DMS114 treated with DMSO at 0.1 percent for 48 hours (cell line): ENCODE measurements at regions not wholly inside any gene's neighbourhood (a gene's known extent, or its start where the extent isn't known, plus 50 kb on each side); places are given as distances from the start of the nearest gene placed in this dataset.

Experiments used
- DNase-seq: peaks from one replicate; lab custom pipeline; 2025; ENCODE audit not compliant: unreplicated experiment; lab: John Stamatoyannopoulos, UW

- no peak for DNase-seq
Observed at GRCh38 chr1:37309574-37309973, 164.8 kb upstream of the ZC3H12A start.

GRCh38 chr1:37310064-37310463, 164.3 kb upstream of the ZC3H12A start:
- no peak for DNase-seq

- DNase-seq = no peak
Observed at GRCh38 chr1:37315371-37315846, 159.0 kb upstream of the ZC3H12A start.

- DNase-seq = no peak
Observed at GRCh38 chr1:37317870-37318467, 156.4 kb upstream of the ZC3H12A start.

GRCh38 chr1:37318490-37318889, 155.9 kb upstream of the ZC3H12A start:
- no peak for DNase-seq

GRCh38 chr1:37319284-37319683, 155.1 kb upstream of the ZC3H12A start:
- DNase-seq = no peak

- DNase-seq = peak; percentile 11
Observed at GRCh38 chr1:37323486-37324377, 150.6 kb upstream of the ZC3H12A start.

GRCh38 chr1:37325010-37325409, 149.4 kb upstream of the ZC3H12A start:
- DNase-seq = no peak

GRCh38 chr1:37325509-37326437, 148.6 kb upstream of the ZC3H12A start:
- DNase-seq = no peak

GRCh38 chr1:37332126-37332525, 142.3 kb upstream of the ZC3H12A start:
- no peak for DNase-seq

GRCh38 chr1:37338658-37339057, 135.7 kb upstream of the ZC3H12A start:
- DNase-seq = no peak

GRCh38 chr1:37342736-37343135, 131.6 kb upstream of the ZC3H12A start:
- DNase-seq = no peak

GRCh38 chr1:37347104-37347649, 127.2 kb upstream of the ZC3H12A start:
- DNase-seq = no peak

- DNase-seq = no peak
Observed at GRCh38 chr1:37353871-37354270, 120.5 kb upstream of the ZC3H12A start.

- no peak for DNase-seq
Observed at GRCh38 chr1:37354876-37355650, 119.3 kb upstream of the ZC3H12A start.

- DNase-seq = no peak
Observed at GRCh38 chr1:37358992-37359391, 115.4 kb upstream of the ZC3H12A start.

- no peak for DNase-seq
Observed at GRCh38 chr1:37360011-37360410, 114.4 kb upstream of the ZC3H12A start.

GRCh38 chr1:37362594-37363385, 111.6 kb upstream of the ZC3H12A start:
- DNase-seq = no peak

GRCh38 chr1:37363535-37363934, 110.8 kb upstream of the ZC3H12A start:
- DNase-seq = no peak
